ENCODE measurements at regions not wholly inside any gene's neighbourhood (a gene's known extent, or its start where the extent isn't known, plus 50 kb on each side); places are given as distances from the start of the nearest gene placed in this dataset.

DNA sequence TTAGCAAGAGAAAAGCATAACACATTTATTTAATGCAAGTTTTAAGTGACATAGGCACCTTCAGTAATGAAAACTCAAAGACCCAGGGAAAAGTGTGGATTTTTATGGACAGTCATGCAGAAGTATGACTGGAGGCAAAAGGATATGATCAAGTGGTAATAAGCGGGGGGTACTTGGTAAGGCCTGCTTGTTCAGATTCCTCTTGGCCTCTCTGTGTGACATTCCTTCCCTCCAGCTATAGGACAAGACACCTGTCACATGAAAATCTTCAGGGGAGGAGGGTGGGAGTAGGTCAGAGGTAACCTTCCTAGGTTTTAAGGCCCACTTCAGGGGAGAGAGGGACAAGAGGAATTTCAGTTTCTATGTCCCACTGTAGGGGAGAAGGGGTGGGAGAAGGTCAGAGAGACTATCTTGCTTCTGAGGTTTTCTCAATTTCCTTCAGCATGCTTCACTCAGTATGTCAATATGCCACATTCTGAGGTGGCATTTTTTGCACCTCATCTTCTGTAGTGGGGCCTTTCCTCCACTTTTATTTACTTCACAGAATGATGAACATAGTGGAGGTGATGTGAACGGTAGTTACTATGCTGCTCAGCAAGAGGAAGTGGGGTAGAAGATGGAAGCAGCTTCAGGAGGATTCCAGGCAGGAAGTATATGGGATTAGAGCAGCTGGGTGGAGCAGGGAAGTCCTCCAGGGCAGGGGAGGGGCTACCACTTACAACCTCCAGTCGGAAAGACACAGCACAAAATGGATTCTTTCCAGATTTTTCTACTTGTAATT is 73.2 kb upstream of the RFC3 start:
- H3K4me3 ChIP-seq (ENCODE audit: low read depth, low read length): no peak overlapping the region
- TF ChIP-seq, protein P1, sequence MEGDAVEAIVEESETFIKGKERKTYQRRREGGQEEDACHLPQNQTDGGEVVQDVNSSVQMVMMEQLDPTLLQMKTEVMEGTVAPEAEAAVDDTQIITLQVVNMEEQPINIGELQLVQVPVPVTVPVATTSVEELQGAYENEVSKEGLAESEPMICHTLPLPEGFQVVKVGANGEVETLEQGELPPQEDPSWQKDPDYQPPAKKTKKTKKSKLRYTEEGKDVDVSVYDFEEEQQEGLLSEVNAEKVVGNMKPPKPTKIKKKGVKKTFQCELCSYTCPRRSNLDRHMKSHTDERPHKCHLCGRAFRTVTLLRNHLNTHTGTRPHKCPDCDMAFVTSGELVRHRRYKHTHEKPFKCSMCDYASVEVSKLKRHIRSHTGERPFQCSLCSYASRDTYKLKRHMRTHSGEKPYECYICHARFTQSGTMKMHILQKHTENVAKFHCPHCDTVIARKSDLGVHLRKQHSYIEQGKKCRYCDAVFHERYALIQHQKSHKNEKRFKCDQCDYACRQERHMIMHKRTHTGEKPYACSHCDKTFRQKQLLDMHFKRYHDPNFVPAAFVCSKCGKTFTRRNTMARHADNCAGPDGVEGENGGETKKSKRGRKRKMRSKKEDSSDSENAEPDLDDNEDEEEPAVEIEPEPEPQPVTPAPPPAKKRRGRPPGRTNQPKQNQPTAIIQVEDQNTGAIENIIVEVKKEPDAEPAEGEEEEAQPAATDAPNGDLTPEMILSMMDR (IDR thresholded peaks at IDR 0.05; ENCODE audit: borderline replicate concordance, insufficient read depth, low read depth, low read length): no peak

DNA sequence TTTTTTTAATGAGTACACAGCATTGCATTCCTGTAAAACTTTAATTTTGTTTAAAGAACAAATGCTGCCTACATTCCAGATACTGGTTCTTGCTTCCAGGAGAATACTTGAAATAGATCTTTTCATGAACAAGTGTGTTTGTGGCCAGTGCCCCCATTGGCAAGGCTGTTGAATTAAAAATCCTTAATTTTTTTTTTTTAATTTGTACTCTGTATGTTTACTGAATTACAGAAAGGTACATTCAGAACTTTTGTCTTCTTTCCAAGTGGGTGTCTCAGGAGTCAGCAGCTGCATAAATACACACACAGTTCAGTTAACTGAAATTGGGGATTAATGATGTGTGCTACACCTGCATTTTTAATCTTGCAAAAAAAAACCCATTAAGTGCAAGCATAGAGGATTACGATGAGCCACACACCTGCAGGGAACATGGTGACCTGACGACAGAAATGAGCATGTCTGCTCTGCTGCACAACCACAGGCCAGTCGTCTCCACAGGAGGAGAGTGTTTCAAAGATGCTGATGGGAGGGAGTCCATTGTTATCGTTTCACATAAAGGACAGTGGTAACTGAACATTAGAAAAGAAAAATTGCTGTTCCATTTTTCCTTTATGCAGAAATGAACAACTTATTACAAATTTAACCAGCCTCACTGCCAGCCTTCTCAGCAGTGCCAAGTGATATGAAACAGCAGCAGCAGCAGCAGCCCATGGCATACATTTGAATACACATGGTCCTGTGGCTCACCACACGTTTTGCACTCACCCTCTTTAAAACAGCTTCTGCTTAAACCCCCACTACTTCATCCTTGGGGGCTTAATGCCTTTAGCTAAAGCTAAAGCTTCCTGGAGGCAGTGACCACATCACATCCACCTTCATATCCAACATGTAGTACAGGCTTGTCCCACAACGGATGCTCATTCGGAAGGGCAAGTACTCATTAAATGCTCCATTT is 72.3 kb upstream of the RFC3 start:
- TF ChIP-seq, protein P1 (IDR thresholded peaks at IDR 0.05; ENCODE audit: borderline replicate concordance, insufficient read depth, low read depth, low read length): no peak
- no peak overlapping the region for H3K4me3 ChIP-seq (ENCODE audit: low read depth, low read length)

DNA sequence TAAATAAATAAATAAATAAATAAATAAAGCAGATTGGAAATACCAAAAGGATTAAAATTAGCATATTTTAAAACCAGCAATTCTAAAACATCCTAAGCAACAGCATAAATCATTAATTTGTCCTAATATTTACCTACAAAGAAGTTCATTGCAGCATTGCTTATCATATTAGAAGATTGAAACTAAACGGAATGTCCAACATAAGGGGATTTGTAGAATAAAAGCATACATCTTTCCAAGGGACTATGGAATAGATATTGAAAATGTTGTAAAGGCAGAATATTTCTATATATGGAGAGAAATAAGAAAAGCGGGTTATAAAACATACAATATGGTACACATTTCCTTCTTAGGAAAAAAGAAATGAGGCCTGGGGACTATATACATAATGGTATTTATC is 71.1 kb upstream of the RFC3 start:
- TF ChIP-seq, protein P1 (IDR thresholded peaks at IDR 0.05; ENCODE audit: borderline replicate concordance, insufficient read depth, low read depth, low read length): no peak
- H3K4me3 ChIP-seq (ENCODE audit: low read depth, low read length): no peak overlapping the region

DNA sequence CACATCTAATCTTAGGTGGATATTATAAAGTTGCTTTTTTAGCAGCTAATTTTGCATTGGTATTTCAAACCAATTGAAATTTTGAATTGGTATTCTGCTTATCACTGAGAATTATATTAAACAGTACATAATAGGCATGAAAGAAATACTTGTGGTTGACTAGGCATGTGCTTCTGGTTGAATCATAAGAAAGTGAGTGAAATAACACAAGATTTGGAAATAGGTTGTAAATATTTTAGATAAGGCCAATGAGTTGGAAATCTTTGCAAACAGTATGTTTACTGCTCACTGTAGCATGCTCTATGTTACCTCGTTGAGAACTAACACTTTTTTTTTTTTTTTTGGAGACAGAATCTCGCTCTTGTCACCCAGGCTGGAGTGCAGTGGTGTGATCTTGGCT is 66.8 kb upstream of the RFC3 start:
- no peak overlapping the region for H3K4me3 ChIP-seq (ENCODE audit: low read depth, low read length)
- TF ChIP-seq, protein P1 (IDR thresholded peaks at IDR 0.05; ENCODE audit: borderline replicate concordance, insufficient read depth, low read depth, low read length): no peak

DNA sequence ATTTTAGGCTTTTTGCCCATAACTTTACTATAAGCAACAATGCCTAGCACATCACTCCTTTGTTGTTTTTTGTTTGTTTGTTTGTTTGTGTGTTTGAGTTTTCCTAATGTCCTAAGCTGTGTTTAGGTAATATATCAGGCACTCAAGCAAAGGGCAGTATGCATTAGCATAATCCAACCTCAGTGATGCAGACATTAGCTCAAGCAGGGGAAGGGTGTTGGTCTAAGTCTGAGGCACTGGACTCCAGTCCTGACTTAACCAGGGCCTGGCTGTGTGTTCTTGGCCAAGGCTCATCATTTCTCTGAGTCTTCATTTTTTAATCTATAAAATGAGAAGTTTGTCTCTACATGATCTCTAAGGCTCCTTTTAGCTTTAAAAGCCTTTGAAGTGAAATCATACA is 65.9 kb upstream of the RFC3 start:
- TF ChIP-seq, protein P1 (IDR thresholded peaks at IDR 0.05; ENCODE audit: borderline replicate concordance, insufficient read depth, low read depth, low read length): no peak
- H3K4me3 ChIP-seq (ENCODE audit: low read depth, low read length): no peak overlapping the region

DNA sequence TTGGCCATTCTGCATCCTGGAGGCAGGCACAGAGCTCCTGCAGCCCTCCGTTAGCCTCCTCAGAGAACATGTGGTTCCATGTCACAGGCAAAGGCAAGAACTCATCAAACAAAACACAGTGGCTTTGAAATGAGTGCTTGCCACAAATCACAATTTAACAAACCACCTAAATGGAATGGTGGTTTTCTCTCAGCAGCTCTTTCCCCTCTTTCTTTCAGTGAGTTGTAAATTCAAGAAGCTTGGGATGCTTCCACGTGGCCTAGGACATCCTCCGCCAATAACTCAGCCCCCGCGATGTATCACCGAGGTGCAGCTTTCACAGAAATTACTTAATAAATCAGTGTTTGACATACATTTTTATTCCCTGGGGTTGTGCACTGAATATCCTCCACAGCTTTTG is 65.4 kb upstream of the RFC3 start:
- no peak overlapping the region for H3K4me3 ChIP-seq (ENCODE audit: low read depth, low read length)
- TF ChIP-seq, protein P1 (IDR thresholded peaks at IDR 0.05; ENCODE audit: borderline replicate concordance, insufficient read depth, low read depth, low read length): no peak

All from GM12875 (cell line).